ENCODE measurements at regions not wholly inside any gene's neighbourhood (a gene's known extent, or its start where the extent isn't known, plus 50 kb on each side); places are given as distances from the start of the nearest gene placed in this dataset.

DNA sequence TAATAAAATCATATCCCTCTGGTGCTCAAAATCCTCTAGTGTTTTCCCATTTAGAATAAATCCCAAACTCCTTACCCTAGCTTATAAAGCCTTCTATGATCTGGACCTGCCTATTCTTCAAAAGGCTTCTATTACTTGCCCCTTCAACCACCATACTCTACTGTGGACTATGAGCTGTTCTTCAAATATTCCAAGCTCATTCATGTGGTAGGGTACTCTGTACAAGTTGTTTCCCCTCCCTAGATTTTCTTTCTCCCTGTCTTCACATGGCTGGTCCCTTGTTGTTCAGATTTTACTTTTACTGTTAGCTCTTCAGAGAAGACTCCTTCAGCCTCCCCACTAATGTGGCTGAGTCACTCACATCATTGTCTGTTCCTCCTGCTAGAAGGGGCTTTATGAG lies 193.2 kb downstream of the OGFRL1 start:
- Histone ChIP-seq H3K4me3 (ENCODE audit: control extremely low read depth in 1 of 5, extremely low read depth in 1 of 5, insufficient read depth in 1 of 5, low read depth in 2 of 5, low read length in 4 of 5) (no peak overlapping the region), H2AFZ (ENCODE audit: insufficient read depth, low read depth, low read length, poor library complexity, severe bottlenecking) (no peak overlapping the region), H3K9me3 (ENCODE audit: control extremely low read depth in 1 of 3, control insufficient read depth in 2 of 3, insufficient read depth in 1 of 3, low read length in 2 of 3) (no peaks in the 10 kb centered on the region), H3K27me3 (replicated peaks in 1 of 4; ENCODE audit: control extremely low read depth in 1 of 4, control insufficient read depth in 3 of 4, insufficient read depth in 4 of 4, low read length in 3 of 4) (no peaks in the 10 kb centered on the region), H3K27ac (ENCODE audit: low read length in 2 of 2) (no peak overlapping the region), H3K79me2 (ENCODE audit: control insufficient read depth, insufficient read depth, low read length) (no peaks in the 10 kb centered on the region), H3K4me1 (ENCODE audit: control insufficient read depth in 2 of 2, insufficient read depth in 2 of 2, low read length in 2 of 2) (no peaks in the 10 kb centered on the region), H3K9ac (ENCODE audit: low read length) (no peak overlapping the region), H3K36me3 (replicated peaks in 1 of 2; ENCODE audit: control extremely low read depth in 1 of 2, control insufficient read depth in 1 of 2, extremely low read depth in 1 of 2, insufficient read depth in 2 of 2, low read length in 1 of 2) (no peaks in the 10 kb centered on the region), H4K20me1 (ENCODE audit: control insufficient read depth, insufficient read depth, low read length, poor library complexity, severe bottlenecking) (no peaks in the 10 kb centered on the region), H3K4me2 (replicated peaks; ENCODE audit: low read depth, low read length, poor library complexity, severe bottlenecking) (no peak overlapping the region)
- CTCF ChIA-PET, result interaction anchor here (1.0 to 1.4 kb wide), 2 partner anchors 24 to 50 kb away, joined by 3 read pairs; no protein-coding TSS in a partner anchor
- Mint-ChIP-seq H3K27me3 (no peaks in the 10 kb centered on the region), H3K4me3 (no peak overlapping the region), H3K4me1 (peaks cover 4% of the 10 kb centered on the region), H3K9me3 (ENCODE audit: insufficient read depth) (no peaks in the 10 kb centered on the region), H3K27ac (no peak overlapping the region)
- no peak for DNase-seq
- intact Hi-C loops (cut with micrococcal nuclease), result no loop called here
- ATAC-seq (ENCODE audit: low read depth), result no peak
- POLR2A ChIA-PET, result no interaction called here
- no peak for TF ChIP-seq EZH2 (IDR thresholded peaks at IDR 0.05; ENCODE audit: borderline replicate concordance, insufficient read depth, low read depth, low read length, poor library complexity, severe bottlenecking)
- TF ChIP-seq, protein P1, sequence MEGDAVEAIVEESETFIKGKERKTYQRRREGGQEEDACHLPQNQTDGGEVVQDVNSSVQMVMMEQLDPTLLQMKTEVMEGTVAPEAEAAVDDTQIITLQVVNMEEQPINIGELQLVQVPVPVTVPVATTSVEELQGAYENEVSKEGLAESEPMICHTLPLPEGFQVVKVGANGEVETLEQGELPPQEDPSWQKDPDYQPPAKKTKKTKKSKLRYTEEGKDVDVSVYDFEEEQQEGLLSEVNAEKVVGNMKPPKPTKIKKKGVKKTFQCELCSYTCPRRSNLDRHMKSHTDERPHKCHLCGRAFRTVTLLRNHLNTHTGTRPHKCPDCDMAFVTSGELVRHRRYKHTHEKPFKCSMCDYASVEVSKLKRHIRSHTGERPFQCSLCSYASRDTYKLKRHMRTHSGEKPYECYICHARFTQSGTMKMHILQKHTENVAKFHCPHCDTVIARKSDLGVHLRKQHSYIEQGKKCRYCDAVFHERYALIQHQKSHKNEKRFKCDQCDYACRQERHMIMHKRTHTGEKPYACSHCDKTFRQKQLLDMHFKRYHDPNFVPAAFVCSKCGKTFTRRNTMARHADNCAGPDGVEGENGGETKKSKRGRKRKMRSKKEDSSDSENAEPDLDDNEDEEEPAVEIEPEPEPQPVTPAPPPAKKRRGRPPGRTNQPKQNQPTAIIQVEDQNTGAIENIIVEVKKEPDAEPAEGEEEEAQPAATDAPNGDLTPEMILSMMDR (IDR thresholded peaks at IDR 0.05), result no peak

DNA sequence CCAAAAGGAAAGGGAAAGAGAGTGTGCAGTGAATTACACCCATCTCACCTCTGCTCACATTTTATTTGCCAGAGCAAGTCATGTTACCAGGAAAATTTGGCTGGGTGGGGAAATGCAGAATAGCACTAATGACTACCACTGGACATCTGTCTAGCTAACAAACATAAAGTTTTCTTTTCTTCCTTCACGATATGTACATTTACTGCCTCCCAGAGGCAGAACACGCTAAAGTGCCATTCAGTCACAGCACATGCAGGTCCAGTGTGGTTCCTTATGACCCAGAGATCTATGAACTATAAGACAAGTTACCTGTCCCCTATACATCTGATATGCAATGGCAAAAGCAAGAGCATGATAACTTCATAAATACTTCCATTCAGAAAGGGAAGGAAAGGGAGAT lies 194.1 kb downstream of the OGFRL1 start:
- H3K4me3 ChIP-seq (ENCODE audit: control extremely low read depth in 1 of 5, extremely low read depth in 1 of 5, insufficient read depth in 1 of 5, low read depth in 2 of 5, low read length in 4 of 5), result no peak overlapping the region
- no peaks in the 10 kb centered on the region for H3K4me1 ChIP-seq (ENCODE audit: control insufficient read depth in 2 of 2, insufficient read depth in 2 of 2, low read length in 2 of 2)
- Mint-ChIP-seq H3K27me3 (no peaks in the 10 kb centered on the region), H3K27ac (no peak overlapping the region), H3K4me3 (no peak overlapping the region), H3K9me3 (ENCODE audit: insufficient read depth) (no peaks in the 10 kb centered on the region), H3K4me1 (peaks cover 6% of the 10 kb centered on the region)
- H3K9ac ChIP-seq (ENCODE audit: low read length), result no peak overlapping the region
- no peak overlapping the region for H3K27ac ChIP-seq (ENCODE audit: low read length in 2 of 2)
- WGBS (ENCODE audit: insufficient coverage), result 82% methylated on average over 2 of the region's 2 CpGs
- no peaks in the 10 kb centered on the region for H3K79me2 ChIP-seq (ENCODE audit: control insufficient read depth, insufficient read depth, low read length)
- ATAC-seq (ENCODE audit: low read depth), result no peak
- TF ChIP-seq, protein P1 (IDR thresholded peaks at IDR 0.05), result no peak
- TF ChIP-seq EZH2 (IDR thresholded peaks at IDR 0.05; ENCODE audit: borderline replicate concordance, insufficient read depth, low read depth, low read length, poor library complexity, severe bottlenecking), result no peak
- CTCF ChIA-PET, result interaction anchor here (1.4 kb wide), 1 partner anchor 25 kb away, joined by 3 read pairs; no protein-coding TSS in a partner anchor
- H3K27me3 ChIP-seq (replicated peaks in 1 of 4; ENCODE audit: control extremely low read depth in 1 of 4, control insufficient read depth in 3 of 4, insufficient read depth in 4 of 4, low read length in 3 of 4), result no peaks in the 10 kb centered on the region
- no peaks in the 10 kb centered on the region for H3K36me3 ChIP-seq (replicated peaks in 1 of 2; ENCODE audit: control extremely low read depth in 1 of 2, control insufficient read depth in 1 of 2, extremely low read depth in 1 of 2, insufficient read depth in 2 of 2, low read length in 1 of 2)
- POLR2A ChIA-PET, result no interaction called here
- no peaks in the 10 kb centered on the region for H3K9me3 ChIP-seq (ENCODE audit: control extremely low read depth in 1 of 3, control insufficient read depth in 2 of 3, insufficient read depth in 1 of 3, low read length in 2 of 3)
- no peaks in the 10 kb centered on the region for H4K20me1 ChIP-seq (ENCODE audit: control insufficient read depth, insufficient read depth, low read length, poor library complexity, severe bottlenecking)
- H3K4me2 ChIP-seq (replicated peaks; ENCODE audit: low read depth, low read length, poor library complexity, severe bottlenecking), result no peak overlapping the region
- intact Hi-C loops (cut with micrococcal nuclease), result no loop called here
- DNase-seq, result no peak
- no peak overlapping the region for H2AFZ ChIP-seq (ENCODE audit: insufficient read depth, low read depth, low read length, poor library complexity, severe bottlenecking)
